Adrenal gland (tissue), 9 donors: ENCODE measurements at regions not wholly inside any gene's neighbourhood (a gene's known extent, or its start where the extent isn't known, plus 50 kb on each side); places are given as distances from the start of the nearest gene placed in this dataset.

ENCODE experiments used
- DNase-seq, 7 donors: peaks; one replicate each; pipeline ENCODE4 v3.0.0-alpha.2; 2019 to 2020
- H3K27ac ChIP-seq, 5 donors: fragments of 200-600 bp; sonication (generic) in 4 of 5; 1 replicate in 3 of 5; 2 replicates in 2 of 5; pipeline versions ENCODE4 v1.5.1 to v1.8.0; 2016 to 2020; ENCODE audit warnings: mild to moderate bottlenecking in 1 of 5
- H3K27me3 ChIP-seq: fragments of 200-600 bp; 2 replicates; pipeline ENCODE4 v1.8.0; 2021
- H3K36me3 ChIP-seq, 2 donors: fragments of 200-600 bp; replicated peaks in 1 of 2; 1 replicate in 1 of 2; 2 replicates in 1 of 2; pipeline versions ENCODE4 v1.5.1 to v1.8.0; 2018 to 2022
- H3K4me1 ChIP-seq, 2 donors: fragments of 200-600 bp; replicated peaks in 1 of 2; 1 replicate in 1 of 2; 2 replicates in 1 of 2; pipeline versions ENCODE4 v1.5.1 to v1.8.0; 2018 to 2021
- H3K4me3 ChIP-seq, 4 donors: fragments of 200-600 bp; sonication (generic) in 3 of 4; one replicate each; pipeline ENCODE4 v1.5.1; 2016 to 2018
- H3K9me3 ChIP-seq, 3 donors: fragments of 200-600 bp; sonication (generic) in 1 of 3; replicated peaks in 1 of 3; 1 replicate in 2 of 3; 2 replicates in 1 of 3; pipeline versions ENCODE4 v1.5.1 to v1.8.0; 2016 to 2021
- CTCF ChIP-seq, 6 experiments: fragments of 450-650 bp in 4 of 6; fragments of 200-600 bp in 2 of 6; sonication (generic) in 1 of 6; IDR thresholded peaks; 1 replicate in 5 of 6; 2 replicates in 1 of 6; pipeline versions ENCODE4 v1.5.1 to v1.8.0; 2016 to 2021; ENCODE audit warnings: antibody characterized with exemption in 6 of 6, mild to moderate bottlenecking in 2 of 6, moderate library complexity in 1 of 6
- POLR2A ChIP-seq, 2 donors: fragments of 450-650 bp; IDR thresholded peaks; one replicate each; pipeline ENCODE4 v1.6.1; 2017; ENCODE audit warnings: antibody characterized with exemption in 2 of 2, mild to moderate bottlenecking in 2 of 2, moderate library complexity in 1 of 2
- WGBS, 4 donors: extraction: QIAGEN DNeasy Blood & Tissue Kit in 2 of 4; methylation state at CpG; one replicate each; pipeline versions ENCODE4 v1.1.5 to v1.1.7; 2013 to 2017; 5-methylcytosine and 5-hydroxymethylcytosine counted together
- intact Hi-C, 2 donors: fragments of 100-400 bp; cut with DNase I; formaldehyde crosslinking; loops; one replicate each; pipeline versions ENCODE4 v1.14.1 to v1.15.0; 2022 to 2023
- donor health status: healthy with polysubstance abuse.
- donor health status: Bipolar disorder and iron deficiency.
- donor health status: DM: yes; HTN: yes; CAD: no.
- donor health status: DM: no; HTN: no; CAD: no.
- donor health status: DM: no; HTN: no; CAD: no.

- Histone ChIP-seq H3K27me3 (no peaks in the 10 kb centered on the region), H3K9me3 (no peaks in the 10 kb centered on the region), H3K27ac (no peak overlapping the region), H3K4me1 (no peaks in the 10 kb centered on the region), H3K4me3 (no peak overlapping the region), H3K36me3 (no peaks in the 10 kb centered on the region)
- DNase-seq: no peak
- WGBS, 4 donors: 62 to 73% (median 66%) methylated on average over 4 of the region's 4 CpGs
- no peak for TF ChIP-seq POLR2A (IDR thresholded peaks at IDR 0.05)
- TF ChIP-seq CTCF (IDR thresholded peaks at IDR 0.05): no peak
- intact Hi-C loops: no loop called here
Observed at GRCh38 chr1:187891993-187892682, 1063.4 kb downstream of the PLA2G4A start.

GRCh38 chr1:187892683-187893039, 1063.9 kb downstream of the PLA2G4A start:
- Histone ChIP-seq H3K4me3 (no peak overlapping the region), H3K4me1 (no peaks in the 10 kb centered on the region), H3K9me3 (no peaks in the 10 kb centered on the region), H3K36me3 (no peaks in the 10 kb centered on the region), H3K27me3 (no peaks in the 10 kb centered on the region), H3K27ac (no peak overlapping the region)
- intact Hi-C loops: no loop called here
- no peak for DNase-seq
- TF ChIP-seq CTCF (IDR thresholded peaks at IDR 0.05) (no peak), POLR2A (IDR thresholded peaks at IDR 0.05) (no peak)

GRCh38 chr1:187893471-187893870, 1064.7 kb downstream of the PLA2G4A start:
- H3K27me3 ChIP-seq: no peaks in the 10 kb centered on the region
- no peak overlapping the region for H3K27ac ChIP-seq
- no peak overlapping the region for H3K4me3 ChIP-seq
- H3K4me1 ChIP-seq: no peaks in the 10 kb centered on the region
- no peaks in the 10 kb centered on the region for H3K36me3 ChIP-seq
- intact Hi-C loops: no loop called here
- no peaks in the 10 kb centered on the region for H3K9me3 ChIP-seq
- DNase-seq: no peak
- TF ChIP-seq POLR2A (IDR thresholded peaks at IDR 0.05): no peak
- TF ChIP-seq CTCF (IDR thresholded peaks at IDR 0.05): no peak
- WGBS, 4 donors: 58 to 62% (median 58%) methylated on average over 2 of the region's 2 CpGs

- no peak for DNase-seq
- H3K4me3 ChIP-seq: no peak overlapping the region
- 89 to 97% (median 91%) methylated on average over 3 of the region's 3 CpGs for WGBS, 4 donors
- no peak overlapping the region for H3K27ac ChIP-seq
- TF ChIP-seq POLR2A (IDR thresholded peaks at IDR 0.05) (no peak), CTCF (IDR thresholded peaks at IDR 0.05) (no peak)
- no peaks in the 10 kb centered on the region for H3K36me3 ChIP-seq
- no peaks in the 10 kb centered on the region for H3K27me3 ChIP-seq
- H3K9me3 ChIP-seq: no peaks in the 10 kb centered on the region
- H3K4me1 ChIP-seq: no peaks in the 10 kb centered on the region
- intact Hi-C loops: no loop called here
Observed at GRCh38 chr1:187894349-187894748, 1065.6 kb downstream of the PLA2G4A start.
